ENCODE measurements at regions not wholly inside any gene's neighbourhood (a gene's known extent, or its start where the extent isn't known, plus 50 kb on each side); places are given as distances from the start of the nearest gene placed in this dataset.

DNA sequence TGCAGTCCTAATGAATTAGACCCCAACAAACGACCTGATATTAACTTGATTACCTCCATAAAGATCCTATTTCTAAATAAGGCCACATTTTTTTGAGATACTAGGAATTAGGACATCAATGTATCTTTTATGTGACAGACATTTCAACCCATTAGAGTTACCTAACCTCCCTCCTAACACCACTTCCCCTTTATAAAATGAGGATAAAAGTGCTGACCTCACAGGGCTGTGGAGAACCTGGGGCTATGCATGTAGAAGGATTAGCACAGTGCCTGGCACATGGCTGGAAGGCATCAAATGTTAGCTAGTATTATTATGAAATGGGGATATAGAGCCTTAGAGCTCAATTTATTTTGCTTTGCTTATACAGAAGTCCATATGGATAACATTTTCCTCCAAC lies 53.5 kb upstream of the LRRN1 start:
- no peak for DNase-seq

DNA sequence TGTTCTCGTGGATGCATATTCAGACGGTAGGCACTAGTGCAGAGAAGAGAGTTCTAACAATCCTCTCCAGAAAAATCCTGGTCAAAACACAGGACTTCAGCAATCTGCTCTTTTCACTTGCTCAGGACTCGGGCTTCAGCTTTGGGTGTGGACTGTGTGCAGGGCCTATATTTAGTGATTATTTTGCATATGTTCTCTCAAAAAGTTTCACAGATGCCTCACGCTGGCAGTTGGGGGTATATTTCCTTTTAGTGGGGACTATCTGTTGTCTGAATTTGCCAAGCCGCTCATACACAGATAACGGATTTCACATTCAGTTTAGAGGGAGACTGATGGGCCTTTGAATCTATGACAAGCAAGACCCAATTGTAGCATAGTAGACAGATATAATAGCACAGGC lies 54.4 kb upstream of the LRRN1 start:
- DNase-seq = no peak

GRCh38 chr3:3743754-3744153 lies 55.5 kb upstream of the LRRN1 start:
- no peak for DNase-seq

GRCh38 chr3:3740061-3740460 lies 59.2 kb upstream of the LRRN1 start:
- DNase-seq = no peak

GRCh38 chr3:3739330-3740060 lies 59.7 kb upstream of the LRRN1 start:
- no peak for DNase-seq

- DNase-seq = no peak
Observed at GRCh38 chr3:3737531-3737930, 61.7 kb upstream of the LRRN1 start.

- no peak for DNase-seq
Observed at GRCh38 chr3:3735919-3736318, 63.3 kb upstream of the LRRN1 start.

DNA sequence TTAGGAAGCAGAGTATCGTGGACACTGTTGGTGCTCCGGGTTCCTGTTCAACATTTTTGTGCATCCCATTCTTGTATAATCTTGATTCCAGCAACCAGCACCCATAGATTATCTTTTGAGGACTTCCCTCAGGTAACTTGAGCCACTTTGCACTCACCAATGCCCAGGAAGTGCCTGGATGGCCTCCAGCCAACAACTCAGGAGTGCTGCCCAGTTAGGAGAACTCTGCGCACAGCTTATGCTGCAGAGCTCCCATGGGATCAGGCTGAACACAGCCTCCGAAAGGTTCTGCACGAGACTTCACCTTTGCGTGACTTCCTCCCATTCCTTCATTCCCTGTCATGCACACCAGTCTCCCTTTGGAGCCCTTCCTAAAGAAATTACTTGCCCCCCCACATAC lies 64.3 kb upstream of the LRRN1 start:
- DNase-seq = no peak

DNA sequence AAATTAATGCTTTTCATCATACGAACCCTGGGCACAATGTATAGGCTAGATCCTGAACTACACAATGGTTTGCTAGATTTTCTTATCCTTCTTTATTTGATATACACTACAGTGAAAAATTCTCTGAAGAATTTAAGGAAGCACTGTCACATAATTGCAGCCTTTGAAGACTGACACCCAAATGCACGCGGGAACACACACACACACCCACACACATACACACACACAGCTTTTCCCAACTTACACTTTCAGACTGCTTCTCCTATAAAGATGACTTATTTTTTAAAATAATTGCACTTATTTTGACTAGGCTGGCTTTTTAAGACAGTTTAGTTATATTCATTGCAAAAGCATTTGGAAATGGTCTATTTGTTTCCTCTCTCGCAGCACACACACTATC lies 70.0 kb upstream of the LRRN1 start:
- DNase-seq = no peak

GRCh38 chr3:3726549-3726948 lies 72.7 kb upstream of the LRRN1 start:
- DNase-seq = no peak

- DNase-seq = no peak
Observed at GRCh38 chr3:3714572-3714971, 84.7 kb upstream of the LRRN1 start.

GRCh38 chr3:3712971-3713370 lies 86.3 kb upstream of the LRRN1 start:
- DNase-seq = no peak

DNA sequence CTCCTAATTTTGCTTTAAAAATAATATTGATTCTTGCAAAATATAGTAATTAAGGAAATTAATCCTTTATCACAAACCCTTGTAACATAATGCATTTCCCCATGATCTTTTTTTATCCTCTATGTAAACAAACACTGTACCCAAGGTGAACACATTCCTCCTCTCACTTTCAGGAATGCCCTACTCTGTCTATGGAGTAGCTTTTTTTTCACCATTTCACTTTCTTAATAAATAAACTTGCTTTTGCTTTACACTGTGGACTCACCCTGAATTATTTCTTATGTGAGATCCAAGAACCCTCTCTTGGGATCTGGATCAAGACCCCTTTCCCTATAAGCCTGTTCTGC lies 90.5 kb upstream of the LRRN1 start:
- DNase-seq = no peak

DNA sequence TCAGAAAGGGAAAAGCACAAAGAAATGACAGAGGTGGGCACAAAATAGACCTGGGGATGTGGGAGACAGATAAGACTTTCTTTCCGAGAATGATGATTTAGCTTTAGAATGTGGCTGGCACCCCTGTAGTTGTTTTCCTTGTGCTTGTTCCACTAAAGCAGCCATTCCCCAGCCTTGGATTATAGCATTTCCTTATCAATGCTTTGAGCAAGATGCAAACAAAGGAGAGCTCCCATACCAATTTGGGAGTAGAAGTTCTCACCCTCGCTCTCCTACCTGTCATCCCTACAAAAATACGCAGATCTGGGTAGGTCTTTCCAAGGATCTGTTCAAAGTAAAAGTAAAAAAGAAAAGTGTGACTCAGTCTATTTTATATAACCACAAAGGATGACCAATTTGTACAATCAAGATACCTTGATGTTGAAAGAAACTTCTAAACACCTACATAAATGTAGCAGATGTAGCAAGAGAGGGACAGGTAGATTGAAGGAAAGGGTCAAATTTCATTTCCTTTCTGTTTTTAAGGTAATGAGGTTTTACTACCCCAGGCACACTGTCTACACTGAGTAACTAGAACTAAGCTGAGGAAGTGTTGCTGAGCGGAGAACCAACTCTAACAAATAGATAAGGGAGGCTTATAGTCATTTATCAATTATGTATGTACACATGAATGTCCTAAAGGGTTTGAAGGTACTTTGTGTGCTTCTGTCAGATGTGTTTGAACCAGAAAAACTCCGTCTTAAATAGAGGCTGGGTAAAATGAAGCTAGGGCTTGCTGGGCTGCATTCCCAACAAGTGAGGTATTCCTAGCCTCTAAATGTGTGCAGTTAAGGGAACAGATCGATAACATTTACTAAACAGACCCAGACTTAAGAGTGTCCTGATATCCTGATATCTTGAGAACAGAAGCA lies 91.1 kb upstream of the LRRN1 start:
- DNase-seq = no peak

GRCh38 chr3:3705090-3705775 lies 94.0 kb upstream of the LRRN1 start:
- DNase-seq = no peak

DNA sequence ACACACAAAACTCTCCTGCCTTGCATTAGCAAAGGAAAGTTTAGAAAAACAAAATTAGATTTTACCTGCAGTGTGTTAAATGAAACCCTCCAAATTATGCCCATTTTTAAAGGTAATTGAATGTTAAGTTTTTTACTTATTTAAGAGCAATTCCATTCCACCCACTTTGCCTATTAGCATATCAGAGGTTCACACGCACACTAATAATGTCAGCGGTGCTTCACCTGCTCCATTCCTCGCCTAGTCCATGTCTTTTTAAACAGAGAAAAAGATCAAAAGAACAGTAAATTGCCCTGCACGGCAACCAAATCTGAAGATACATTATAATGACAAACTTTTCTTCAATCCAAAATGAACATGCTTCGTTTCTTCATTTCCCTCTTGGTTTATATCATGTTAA lies 97.3 kb upstream of the LRRN1 start:
- no peak for DNase-seq

- no peak for DNase-seq
Observed at GRCh38 chr3:3699816-3700633, 99.2 kb upstream of the LRRN1 start.

GRCh38 chr3:3699407-3699806 lies 99.8 kb upstream of the LRRN1 start:
- no peak for DNase-seq

DNA sequence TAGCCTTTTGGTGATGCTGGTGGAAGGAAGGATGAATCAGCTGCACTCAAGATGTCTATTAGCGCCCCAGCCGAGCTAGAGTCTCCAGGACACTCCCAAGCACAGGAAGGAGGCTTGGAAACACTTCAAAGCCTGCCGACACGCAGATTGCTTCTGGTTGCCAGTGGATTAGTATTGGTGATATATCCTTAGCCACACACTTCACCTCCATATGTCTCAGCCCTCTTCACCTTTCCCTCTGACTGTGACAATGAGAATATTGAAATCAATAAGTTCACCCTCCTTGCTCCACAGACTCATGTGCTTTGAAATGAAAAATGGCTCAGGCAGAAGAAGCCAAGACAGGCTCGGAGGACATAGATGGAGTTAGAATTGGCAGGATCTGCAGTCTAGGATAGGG lies 102.9 kb upstream of the LRRN1 start:
- DNase-seq = no peak

GRCh38 chr3:3693593-3693992 lies 105.6 kb upstream of the LRRN1 start:
- DNase-seq = no peak

GRCh38 chr3:3689601-3690375 lies 109.4 kb upstream of the LRRN1 start:
- DNase-seq = no peak
